GM21723 (cell line): ENCODE measurements at regions not wholly inside any gene's neighbourhood (a gene's known extent, or its start where the extent isn't known, plus 50 kb on each side); places are given as distances from the start of the nearest gene placed in this dataset.

ENCODE experiments used
- ATAC-seq: cut with Tn5 transposase; IDR thresholded peaks from one replicate; pipeline ENCODE4 v1.9.1; 2021; ENCODE audit warnings: mild to moderate bottlenecking, moderate library complexity; ENCODE audit not compliant: unreplicated experiment

DNA sequence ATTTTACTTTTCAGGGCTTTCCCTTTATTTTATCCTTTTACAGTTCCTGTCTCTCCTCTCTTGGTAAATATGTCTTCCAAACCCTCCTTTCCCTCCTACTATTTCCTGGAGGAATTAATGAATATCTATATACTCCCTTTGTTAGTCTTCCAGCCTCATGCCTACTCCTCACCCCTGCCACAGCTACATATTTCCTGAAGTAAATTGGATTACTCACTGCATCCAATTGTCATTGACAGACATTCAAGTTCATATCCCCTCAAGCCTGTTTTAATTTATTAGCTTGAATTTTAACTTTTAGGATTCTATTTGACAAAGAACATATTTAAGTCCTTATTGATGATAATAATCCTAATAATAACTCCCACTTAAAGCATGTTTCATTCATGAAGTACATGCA is 314.5 kb downstream of the TMEM161B start:
- no peak for ATAC-seq

DNA sequence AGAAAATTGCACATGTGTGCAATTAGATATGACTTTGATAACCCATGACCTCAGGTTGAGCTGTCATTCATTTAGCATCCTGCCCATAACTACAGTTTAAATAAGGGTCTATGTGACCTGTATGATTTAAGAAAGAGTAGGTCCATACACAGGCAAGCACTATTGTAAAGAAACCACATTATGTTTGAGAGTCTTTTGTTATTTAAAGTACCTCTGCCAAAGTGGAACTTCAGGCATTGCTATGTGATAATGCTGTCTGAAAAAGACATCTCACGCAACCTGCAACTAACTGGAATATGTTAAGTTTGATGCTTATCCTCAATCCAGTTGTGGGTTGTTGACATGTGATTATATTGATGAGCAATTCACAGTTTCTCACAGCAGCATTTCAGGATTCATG is 317.0 kb downstream of the TMEM161B start:
- no peak for ATAC-seq

GRCh38 chr5:87949676-87950631 is 318.7 kb downstream of the TMEM161B start:
- no peak for ATAC-seq

DNA sequence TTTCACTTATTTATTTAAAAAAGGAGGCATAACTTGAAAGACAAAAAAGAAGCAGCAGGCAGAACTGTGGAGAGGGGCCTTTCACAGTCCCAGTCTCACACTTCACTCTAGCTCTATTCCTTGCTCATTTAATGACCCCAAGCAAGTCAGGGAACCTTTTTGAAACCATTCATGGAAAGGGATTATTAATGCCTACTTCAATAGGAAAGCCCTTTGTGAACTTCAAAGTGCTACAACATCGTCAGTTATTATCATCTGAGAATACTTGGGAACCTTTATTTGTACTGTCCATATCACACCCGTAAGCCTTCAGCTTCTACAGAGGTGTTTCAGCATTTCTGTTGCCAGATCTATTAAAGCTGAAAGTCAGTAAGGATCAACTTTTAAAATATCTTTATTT is 320.2 kb downstream of the TMEM161B start:
- no peak for ATAC-seq

DNA sequence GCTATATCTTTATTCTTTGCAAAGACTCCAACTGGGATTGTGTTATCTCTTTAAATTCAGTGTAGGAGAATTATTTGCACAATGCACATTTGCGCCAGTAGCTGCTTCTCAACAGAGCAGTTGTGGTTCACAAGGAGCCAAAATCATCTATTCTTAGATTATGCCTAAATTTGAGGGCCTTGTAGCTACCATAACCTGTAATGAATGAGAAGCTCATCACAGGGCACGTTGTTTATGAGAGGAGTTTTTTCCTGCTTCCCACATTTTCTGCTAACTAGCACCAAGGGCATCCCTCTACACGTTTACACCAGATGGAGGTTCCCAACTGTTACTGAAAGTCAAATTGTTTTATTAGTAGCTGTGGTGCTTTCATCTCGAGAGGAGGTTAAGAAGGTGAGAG is 322.4 kb downstream of the TMEM161B start:
- ATAC-seq = no peak

DNA sequence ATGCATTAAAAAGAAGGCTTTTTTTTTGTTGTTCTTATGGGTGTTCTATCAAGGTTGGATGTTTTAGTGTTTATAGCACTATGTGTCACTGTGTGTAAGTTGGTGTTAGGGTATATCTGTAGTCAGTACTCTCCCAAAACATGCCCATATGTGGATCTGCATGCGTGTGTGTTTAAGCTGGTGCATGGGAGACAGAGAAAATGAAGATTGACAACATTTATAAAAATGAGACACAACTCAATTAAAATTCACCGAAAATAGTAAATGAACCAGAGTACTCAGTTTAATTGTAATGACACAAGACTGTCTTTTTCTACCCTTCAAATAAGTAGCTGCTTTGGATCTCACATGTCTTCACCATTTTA is 323.4 kb downstream of the TMEM161B start:
- no peak for ATAC-seq

DNA sequence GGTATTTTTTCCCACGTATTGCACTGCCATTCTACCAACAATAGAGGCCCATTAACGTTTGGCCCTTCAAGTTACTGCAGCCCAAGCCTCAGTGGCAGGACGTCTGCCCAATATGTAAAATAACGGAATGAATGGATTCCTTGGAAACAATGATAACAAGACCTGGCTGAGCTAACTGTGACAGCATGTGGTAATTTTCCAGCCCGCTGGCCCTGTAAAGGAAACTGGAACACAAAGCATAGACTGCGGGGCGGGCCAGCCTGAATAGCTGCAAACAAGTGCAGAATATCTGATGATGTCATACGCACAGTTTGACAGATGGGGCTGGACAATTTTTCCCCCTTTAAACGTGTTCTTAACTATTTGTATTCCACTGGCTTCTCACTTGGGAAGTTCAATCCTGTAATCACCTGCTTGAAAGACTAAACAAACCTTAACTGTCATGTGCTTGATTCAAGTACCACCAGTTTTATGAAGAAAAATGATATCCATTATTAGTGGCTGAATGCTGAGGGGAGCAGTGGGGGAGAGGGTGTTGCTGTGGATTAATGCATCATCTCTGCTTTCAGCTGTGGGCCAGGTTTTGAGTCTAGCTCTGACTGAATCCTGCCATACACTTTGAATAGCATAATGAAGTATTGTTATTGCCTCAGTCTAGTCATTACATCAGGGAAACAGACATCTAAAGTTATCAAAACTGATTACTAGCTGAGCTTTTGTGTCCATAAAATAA is 323.9 kb downstream of the TMEM161B start:
- no peak for ATAC-seq

- ATAC-seq = no peak
These were observed 327.9 kb downstream of the TMEM161B start for GRCh38 chr5:87940775-87941174.

DNA sequence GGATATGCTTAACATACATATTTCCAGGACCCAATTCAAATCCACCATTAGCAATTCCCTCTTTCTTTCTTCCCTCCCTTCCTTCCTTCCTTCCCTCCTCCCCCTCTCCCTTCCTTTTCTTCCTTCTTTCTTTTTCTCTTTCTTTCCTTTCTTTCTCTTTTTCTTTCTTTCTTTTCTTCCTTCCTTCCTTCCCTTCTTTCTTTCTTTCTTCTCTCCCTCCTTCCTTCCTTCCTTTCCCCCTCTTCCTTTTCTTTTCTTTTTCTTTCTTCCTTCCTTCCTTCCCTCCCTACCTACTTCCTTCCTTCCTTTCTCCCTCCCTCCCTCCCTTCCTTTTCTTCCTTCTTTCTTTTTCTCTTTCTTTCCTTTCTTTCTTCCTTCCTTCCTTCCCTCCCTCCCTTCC is 332.0 kb downstream of the TMEM161B start:
- ATAC-seq = no peak

DNA sequence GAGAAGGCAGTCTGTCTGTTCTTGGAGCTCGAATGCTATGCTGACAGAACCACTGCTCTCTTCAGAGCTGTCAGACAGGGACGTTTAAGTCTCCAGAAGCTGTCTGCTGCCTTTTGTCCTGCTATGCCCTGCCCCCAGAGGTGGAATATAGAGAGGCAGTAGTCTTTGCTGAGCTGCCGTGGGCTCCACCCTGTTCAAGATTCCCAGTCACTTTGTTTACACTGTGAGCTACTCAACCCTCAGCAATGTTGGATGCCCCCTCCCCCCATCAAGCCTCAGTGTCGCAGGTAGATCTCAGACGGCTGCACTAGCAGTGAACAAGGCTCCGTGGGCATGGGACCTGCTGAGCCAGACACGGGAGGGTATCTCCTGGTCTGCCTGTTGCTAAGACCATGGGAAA is 344.2 kb downstream of the TMEM161B start:
- no peak for ATAC-seq

GRCh38 chr5:87916320-87916719 is 352.3 kb downstream of the TMEM161B start:
- no peak for ATAC-seq

DNA sequence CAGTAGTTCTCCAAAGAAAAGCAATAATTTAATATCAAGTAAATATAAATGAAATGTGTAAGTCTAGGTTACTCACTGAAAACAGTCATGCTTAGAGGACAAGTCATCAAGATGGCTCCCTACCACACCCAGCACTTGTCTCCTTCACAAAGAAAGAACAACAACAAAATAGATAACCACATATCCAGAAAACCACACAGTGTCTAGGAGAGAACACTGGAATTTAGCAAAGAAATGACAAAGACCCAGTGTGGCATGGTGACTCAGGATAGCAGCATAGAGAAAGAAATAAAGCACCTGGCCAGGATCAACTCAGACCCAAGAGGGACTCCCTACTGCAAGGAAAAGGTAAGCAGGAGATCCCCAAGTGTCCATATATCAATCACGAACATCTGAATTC is 356.2 kb downstream of the TMEM161B start:
- no peak for ATAC-seq

DNA sequence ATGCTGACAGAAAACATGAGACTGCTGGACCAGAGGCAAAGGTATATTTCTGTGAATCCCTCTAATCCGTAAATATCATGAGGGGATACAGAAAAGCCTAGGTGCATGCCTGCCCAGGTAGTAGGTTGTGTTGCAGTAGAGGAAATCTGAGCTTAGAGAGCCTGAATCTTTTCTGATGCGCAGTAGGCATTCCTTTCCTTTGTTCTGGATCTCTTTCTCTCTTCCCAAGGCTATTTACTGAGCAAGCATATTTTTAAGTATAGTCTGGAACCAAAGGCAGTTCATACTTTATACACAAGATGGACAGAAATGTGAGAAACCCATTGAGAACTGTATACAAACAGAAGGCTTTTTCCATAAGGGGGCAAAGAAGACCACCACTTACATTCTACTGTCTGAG is 359.3 kb downstream of the TMEM161B start:
- ATAC-seq = no peak

- no peak for ATAC-seq
These were observed 361.7 kb downstream of the TMEM161B start for GRCh38 chr5:87906962-87907361.

GRCh38 chr5:87900419-87900818 is 368.2 kb downstream of the TMEM161B start:
- ATAC-seq = no peak

DNA sequence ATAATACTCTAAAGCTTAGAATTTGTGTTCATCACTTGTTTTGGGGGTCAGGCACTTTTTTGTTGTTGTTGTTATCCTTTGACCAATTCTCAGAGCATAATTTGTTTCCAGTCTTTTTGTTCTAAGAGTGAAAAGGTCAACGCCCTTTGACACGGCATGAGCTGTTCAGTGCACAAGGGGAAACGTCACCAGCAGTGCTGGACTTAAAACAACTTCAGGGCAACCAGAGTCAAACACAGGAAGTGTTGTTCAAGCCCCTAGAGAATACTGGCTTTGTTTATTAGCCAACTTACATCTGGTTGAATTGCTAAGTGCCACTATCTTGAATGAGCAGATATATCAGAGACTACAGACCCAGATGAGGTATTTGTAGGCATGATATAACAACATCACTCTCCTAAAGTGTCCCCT is 368.9 kb downstream of the TMEM161B start:
- no peak for ATAC-seq

GRCh38 chr5:87899208-87899661 is 369.4 kb downstream of the TMEM161B start:
- ATAC-seq = no peak

DNA sequence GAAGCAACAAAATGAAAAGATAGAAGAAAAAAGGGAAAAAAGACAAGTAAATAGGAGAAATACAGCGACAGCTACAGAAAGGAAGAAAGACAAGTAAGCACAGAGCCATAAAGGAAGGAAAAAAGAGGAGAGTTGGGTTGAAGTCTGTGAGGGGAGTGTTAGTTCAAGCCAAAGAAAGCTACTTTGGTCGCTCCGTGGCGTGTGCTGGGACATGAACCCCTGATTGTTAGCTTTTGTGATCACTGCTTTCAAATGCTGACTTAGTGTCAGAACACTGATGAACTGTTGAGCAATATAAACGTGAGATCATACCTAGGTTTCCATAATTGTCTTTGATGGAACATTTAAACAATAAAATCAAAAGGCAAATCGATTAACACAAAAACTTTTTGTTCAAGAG is 370.1 kb downstream of the TMEM161B start:
- no peak for ATAC-seq

GRCh38 chr5:87888139-87888538 is 380.5 kb downstream of the TMEM161B start:
- ATAC-seq = no peak

- ATAC-seq = no peak
These were observed 381.4 kb downstream of the TMEM161B start for GRCh38 chr5:87887247-87887646.

DNA sequence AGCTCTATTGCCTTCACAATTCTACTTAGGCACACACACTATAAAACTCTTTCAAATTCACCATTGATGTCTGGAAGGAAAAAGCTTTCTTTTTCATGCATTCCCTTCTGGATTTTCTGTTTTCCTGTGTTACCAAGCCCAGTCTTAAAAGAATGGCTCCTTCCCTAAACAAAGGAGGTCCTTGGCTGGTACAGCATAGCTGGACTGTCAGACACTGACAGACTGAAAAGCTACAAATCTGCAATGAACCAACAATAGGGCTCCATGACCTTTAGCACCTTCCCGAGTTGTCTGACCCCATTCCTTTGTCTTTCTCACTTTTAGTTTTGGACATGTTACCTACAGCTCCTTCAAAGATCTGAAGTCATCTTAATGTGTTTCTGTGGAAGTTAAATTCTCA is 382.5 kb downstream of the TMEM161B start:
- no peak for ATAC-seq

DNA sequence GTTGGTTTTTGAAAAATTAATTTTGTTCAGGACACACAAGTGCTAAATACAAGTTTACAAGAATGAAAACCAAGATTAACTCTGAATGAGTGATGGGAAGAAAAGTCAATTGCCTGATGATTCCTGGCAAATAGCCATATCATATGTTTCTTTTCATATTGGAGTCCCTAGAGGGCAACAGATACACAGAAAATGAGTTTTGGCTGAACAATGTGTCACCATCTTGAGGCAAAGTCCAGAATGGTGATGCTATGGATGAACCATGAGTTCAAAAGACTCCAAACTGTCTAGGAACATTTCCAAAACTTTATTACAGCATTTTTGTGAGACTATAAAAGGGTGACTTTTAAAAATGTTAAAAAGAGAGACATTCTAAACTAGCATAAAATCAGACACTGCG is 382.9 kb downstream of the TMEM161B start:
- no peak for ATAC-seq
